Kidney capillary endothelial cell (primary cell): ENCODE measurements at regions not wholly inside any gene's neighbourhood (a gene's known extent, or its start where the extent isn't known, plus 50 kb on each side); places are given as distances from the start of the nearest gene placed in this dataset.

Source experiments
- DNase-seq: peaks from one replicate; pipeline ENCODE4 v3.0.0-alpha.2; 2018; ENCODE audit warnings: low spot score

GRCh38 chr4:125135652-125136051 is 179.1 kb upstream of the FAT4 start:
- DNase-seq: no peak

GRCh38 chr4:125132729-125133128 is 182.0 kb upstream of the FAT4 start:
- no peak for DNase-seq

GRCh38 chr4:125131891-125132680 is 182.7 kb upstream of the FAT4 start:
- no peak for DNase-seq

- DNase-seq: no peak
Measured at GRCh38 chr4:125125276-125125675, 189.5 kb upstream of the FAT4 start.

GRCh38 chr4:125123570-125124109 is 191.1 kb upstream of the FAT4 start:
- no peak for DNase-seq

- no peak for DNase-seq
Measured at GRCh38 chr4:125121581-125121980, 193.2 kb upstream of the FAT4 start.

- no peak for DNase-seq
Measured at GRCh38 chr4:125116431-125116830, 198.3 kb upstream of the FAT4 start.

- no peak for DNase-seq
Measured at GRCh38 chr4:125115941-125116340, 198.8 kb upstream of the FAT4 start.

- no peak for DNase-seq
Measured at GRCh38 chr4:125115476-125115875, 199.3 kb upstream of the FAT4 start.

GRCh38 chr4:125112536-125112935 is 202.2 kb upstream of the FAT4 start:
- DNase-seq: no peak

GRCh38 chr4:125111323-125111722 is 203.4 kb upstream of the FAT4 start:
- no peak for DNase-seq

- no peak for DNase-seq
Measured at GRCh38 chr4:125105561-125105960, 209.2 kb upstream of the FAT4 start.

GRCh38 chr4:125104616-125105015 is 210.1 kb upstream of the FAT4 start:
- no peak for DNase-seq

- DNase-seq: no peak
Measured at GRCh38 chr4:125101719-125102118, 213.0 kb upstream of the FAT4 start.

GRCh38 chr4:125097729-125098128 is 217.0 kb upstream of the FAT4 start:
- DNase-seq: peak; percentile 47

- DNase-seq: no peak
Measured at GRCh38 chr4:125096662-125097061, 218.1 kb upstream of the FAT4 start.

- no peak for DNase-seq
Measured at GRCh38 chr4:125091541-125091940, 223.2 kb upstream of the FAT4 start.

GRCh38 chr4:125091101-125091500 is 223.7 kb upstream of the FAT4 start:
- no peak for DNase-seq

- DNase-seq: no peak
Measured at GRCh38 chr4:125084608-125085007, 230.1 kb upstream of the FAT4 start.

- DNase-seq: no peak
Measured at GRCh38 chr4:125082729-125083417, 231.9 kb upstream of the FAT4 start.

- no peak for DNase-seq
Measured at GRCh38 chr4:125072269-125072668, 242.5 kb upstream of the FAT4 start.

- DNase-seq: no peak
Measured at GRCh38 chr4:125070861-125071260, 243.9 kb upstream of the FAT4 start.
